Sigmoid colon (tissue), 6 donors: ENCODE measurements at regions not wholly inside any gene's neighbourhood (a gene's known extent, or its start where the extent isn't known, plus 50 kb on each side); places are given as distances from the start of the nearest gene placed in this dataset.
"Not testable (repeated sequence)": the region's sequence is repeated elsewhere in the genome, so short reads cannot be mapped to it uniquely, and the experiment has no call there.

Experiments used
- DNase-seq: peaks from one replicate; pipeline ENCODE4 v3.0.0-alpha.2; 2019
- H3K27ac ChIP-seq, 4 donors: fragments of 200-600 bp; sonication (generic); one replicate each; pipeline ENCODE4 v1.5.1; 2016 to 2019; ENCODE audit warnings: mild to moderate bottlenecking in 1 of 4
- H3K27me3 ChIP-seq, 3 donors: fragments of 200-600 bp; sonication (generic); one replicate each; pipeline ENCODE4 v1.5.1; 2019; ENCODE audit warnings: mild to moderate bottlenecking in 1 of 3
- H3K36me3 ChIP-seq, 4 donors: fragments of 200-600 bp; sonication (generic); one replicate each; pipeline ENCODE4 v1.5.1; 2016 to 2019
- H3K4me1 ChIP-seq, 4 donors: fragments of 200-600 bp; sonication (generic); one replicate each; pipeline ENCODE4 v1.5.1; 2017 to 2019
- H3K4me3 ChIP-seq, 4 donors: fragments of 200-600 bp; sonication (generic); one replicate each; pipeline ENCODE4 v1.5.1; 2017 to 2019; ENCODE audit warnings: mild to moderate bottlenecking in 2 of 4, moderate library complexity in 1 of 4
- H3K9me3 ChIP-seq, 4 donors: fragments of 200-600 bp in 3 of 4; sonication (generic) in 3 of 4; one replicate each; pipeline versions ENCODE4 v1.5.1 to v1.6.1; 2013 to 2019
- CTCF ChIP-seq, 4 experiments: fragments of 450-650 bp in 3 of 4; fragments of 200-600 bp in 1 of 4; IDR thresholded peaks; one replicate each; pipeline ENCODE4 v1.5.1; 2016 to 2019; ENCODE audit warnings: antibody characterized with exemption in 4 of 4, mild to moderate bottlenecking in 3 of 4, moderate library complexity in 2 of 4
- EP300 ChIP-seq, 4 donors: sonication (generic); formaldehyde crosslinking; IDR thresholded peaks; one replicate each; pipeline ENCODE4 v1.6.1; 2017; ENCODE audit warnings: antibody characterized with exemption in 4 of 4
- POLR2A ChIP-seq, 2 donors: fragments of 450-650 bp; IDR thresholded peaks; one replicate each; pipeline ENCODE4 v1.6.1; 2016; ENCODE audit warnings: antibody characterized with exemption in 2 of 2, mild to moderate bottlenecking in 2 of 2, moderate library complexity in 2 of 2
- POLR2AphosphoS5 ChIP-seq, 4 donors: sonication (generic); formaldehyde crosslinking; IDR thresholded peaks; one replicate each; pipeline ENCODE4 v1.6.1; 2017; ENCODE audit warnings: antibody characterized with exemption in 4 of 4
- WGBS, 2 donors: extraction: QIAGEN DNeasy Blood & Tissue Kit; methylation state at CpG; one replicate each; pipeline ENCODE4 v1.1.7; 2013; 5-methylcytosine and 5-hydroxymethylcytosine counted together
- intact Hi-C: fragments of 100-400 bp; cut with DNase I; formaldehyde crosslinking; loops from one replicate; pipeline ENCODE4 v1.15.1; 2023
- donor health status: healthy with polysubstance abuse.
- donor health status: healthy.

GRCh38 chr2:19617257-19617848, 258.9 kb upstream of the OSR1 start:
- intact Hi-C loops, result no loop called here
- Histone ChIP-seq H3K27me3 (no peaks in the 10 kb centered on the region), H3K27ac (no peak overlapping the region), H3K4me1 (no peaks in the 10 kb centered on the region), H3K9me3 (peaks cover 0 to 7% (median 5%) of the 10 kb centered on the region in 4 donors), H3K36me3 (no peaks in the 10 kb centered on the region), H3K4me3 (no peak overlapping the region)
- 85 to 90% methylated on average over 1 of the region's 1 CpG for WGBS, 2 donors
- TF ChIP-seq CTCF (IDR thresholded peaks at IDR 0.05) (no peak), POLR2A (IDR thresholded peaks at IDR 0.05) (no peak), POLR2AphosphoS5 (IDR thresholded peaks at IDR 0.05) (no peak), EP300 (IDR thresholded peaks at IDR 0.05) (no peak)
- DNase-seq, result no peak

GRCh38 chr2:19615402-19615801, 257.0 kb upstream of the OSR1 start:
- H3K4me3 ChIP-seq, H3K27ac ChIP-seq, H3K4me1 ChIP-seq, H3K27me3 ChIP-seq, H3K9me3 ChIP-seq, intact Hi-C loops, H3K36me3 ChIP-seq, DNase-seq: not testable (repeated sequence)
- 81 to 85% methylated on average over 6 of the region's 6 CpGs for WGBS, 2 donors

- no peaks in the 10 kb centered on the region for H3K27me3 ChIP-seq
- H3K36me3 ChIP-seq, result no peaks in the 10 kb centered on the region
- H3K4me1 ChIP-seq, result no peaks in the 10 kb centered on the region
- intact Hi-C loops, result no loop called here
- TF ChIP-seq CTCF (IDR thresholded peaks at IDR 0.05) (no peak), EP300 (IDR thresholded peaks at IDR 0.05) (no peak), POLR2A (IDR thresholded peaks at IDR 0.05) (no peak), POLR2AphosphoS5 (IDR thresholded peaks at IDR 0.05) (no peak)
- H3K4me3 ChIP-seq, result no peak overlapping the region
- 49 to 50% methylated on average over 2 of the region's 2 CpGs for WGBS, 2 donors
- no peak for DNase-seq
- no peak overlapping the region for H3K27ac ChIP-seq
- H3K9me3 ChIP-seq, result peaks cover 0 to 7% (median 5%) of the 10 kb centered on the region in 4 donors
Observed at GRCh38 chr2:19614066-19614465, 255.6 kb upstream of the OSR1 start.

GRCh38 chr2:19611491-19612332, 253.3 kb upstream of the OSR1 start:
- peak in 1 of 4 donors; percentile 29 for TF ChIP-seq POLR2AphosphoS5 (IDR thresholded peaks at IDR 0.05)
- no peak for TF ChIP-seq POLR2A (IDR thresholded peaks at IDR 0.05)
- TF ChIP-seq CTCF (IDR thresholded peaks at IDR 0.05), result no peak
- DNase-seq, result no peak
- H3K27ac ChIP-seq, result no peak overlapping the region
- no peaks in the 10 kb centered on the region for H3K4me1 ChIP-seq
- WGBS, 2 donors, result 78 to 90% methylated on average over 4 of the region's 4 CpGs
- H3K36me3 ChIP-seq, result no peaks in the 10 kb centered on the region
- intact Hi-C loops, result no loop called here
- no peaks in the 10 kb centered on the region for H3K27me3 ChIP-seq
- no peak overlapping the region for H3K4me3 ChIP-seq
- peaks cover 0 to 7% (median 3%) of the 10 kb centered on the region in 4 donors for H3K9me3 ChIP-seq

GRCh38 chr2:19609266-19609665, 250.8 kb upstream of the OSR1 start:
- no peak for TF ChIP-seq POLR2AphosphoS5 (IDR thresholded peaks at IDR 0.05)
- no peak for TF ChIP-seq POLR2A (IDR thresholded peaks at IDR 0.05)
- TF ChIP-seq CTCF (IDR thresholded peaks at IDR 0.05), result no peak
- no peak for TF ChIP-seq EP300 (IDR thresholded peaks at IDR 0.05)
- intact Hi-C loops, result no loop called here
- Histone ChIP-seq H3K27me3 (no peaks in the 10 kb centered on the region), H3K9me3 (no peaks in the 10 kb centered on the region), H3K36me3 (no peaks in the 10 kb centered on the region), H3K4me1 (no peaks in the 10 kb centered on the region), H3K27ac (no peak overlapping the region), H3K4me3 (no peak overlapping the region)
- 61 to 71% methylated on average over 6 of the region's 6 CpGs for WGBS, 2 donors
- no peak for DNase-seq
